Mammary epithelial cell (primary cell): ENCODE measurements at regions not wholly inside any gene's neighbourhood (a gene's known extent, or its start where the extent isn't known, plus 50 kb on each side); places are given as distances from the start of the nearest gene placed in this dataset.

Experiments used
- EZH2 ChIP-seq: IDR thresholded peaks from 2 replicates; pipeline ENCODE4 v1.6.1; 2012; ENCODE audit warnings: low read length, inconsistent platforms, borderline replicate concordance
- TF ChIP-seq, protein P1 (sequence below), 2 donors: IDR thresholded peaks in 1 of 2; conservative IDR thresholded peaks in 1 of 2; 2 replicates each; pipeline ENCODE4 v1.5.1; 2011 to 2012; ENCODE audit warnings: inconsistent platforms in 2 of 2, low read length in 2 of 2, mild to moderate bottlenecking in 2 of 2, control low read depth in 1 of 2, low read depth in 1 of 2; ENCODE audit not compliant: insufficient read depth in 1 of 2; ENCODE audit errors: extremely low read depth in 1 of 2

DNA sequence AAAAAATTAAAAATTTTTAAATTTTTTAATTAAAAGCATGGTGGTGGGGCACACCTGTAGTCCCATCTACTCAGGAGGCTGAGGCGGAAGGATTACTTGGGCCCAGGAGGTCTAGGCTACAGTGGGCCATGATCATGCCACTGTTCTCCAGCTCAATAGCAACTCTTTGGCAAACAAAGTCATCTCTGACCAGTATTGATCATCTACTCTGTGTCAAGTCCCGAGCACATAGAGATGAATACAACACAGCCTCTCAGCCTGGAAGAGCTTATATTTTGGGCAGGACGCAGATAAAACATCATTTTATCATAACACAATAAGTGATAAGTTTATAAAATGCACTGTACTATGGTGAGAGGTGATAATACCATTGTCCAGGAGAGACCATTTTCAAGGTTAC, 281.6 kb upstream of the GADL1 start:
- TF ChIP-seq, protein P1, sequence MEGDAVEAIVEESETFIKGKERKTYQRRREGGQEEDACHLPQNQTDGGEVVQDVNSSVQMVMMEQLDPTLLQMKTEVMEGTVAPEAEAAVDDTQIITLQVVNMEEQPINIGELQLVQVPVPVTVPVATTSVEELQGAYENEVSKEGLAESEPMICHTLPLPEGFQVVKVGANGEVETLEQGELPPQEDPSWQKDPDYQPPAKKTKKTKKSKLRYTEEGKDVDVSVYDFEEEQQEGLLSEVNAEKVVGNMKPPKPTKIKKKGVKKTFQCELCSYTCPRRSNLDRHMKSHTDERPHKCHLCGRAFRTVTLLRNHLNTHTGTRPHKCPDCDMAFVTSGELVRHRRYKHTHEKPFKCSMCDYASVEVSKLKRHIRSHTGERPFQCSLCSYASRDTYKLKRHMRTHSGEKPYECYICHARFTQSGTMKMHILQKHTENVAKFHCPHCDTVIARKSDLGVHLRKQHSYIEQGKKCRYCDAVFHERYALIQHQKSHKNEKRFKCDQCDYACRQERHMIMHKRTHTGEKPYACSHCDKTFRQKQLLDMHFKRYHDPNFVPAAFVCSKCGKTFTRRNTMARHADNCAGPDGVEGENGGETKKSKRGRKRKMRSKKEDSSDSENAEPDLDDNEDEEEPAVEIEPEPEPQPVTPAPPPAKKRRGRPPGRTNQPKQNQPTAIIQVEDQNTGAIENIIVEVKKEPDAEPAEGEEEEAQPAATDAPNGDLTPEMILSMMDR (conservative IDR thresholded peaks at IDR 0.05 in 1 of 2, IDR thresholded peaks at IDR 0.05 in 1 of 2; ENCODE audit: extremely low read depth in 1 of 2, insufficient read depth in 1 of 2, low read depth in 1 of 2, low read length in 2 of 2): no peak
- no peak for TF ChIP-seq EZH2
